A549 (cell line): ENCODE measurements at regions not wholly inside any gene's neighbourhood (a gene's known extent, or its start where the extent isn't known, plus 50 kb on each side); places are given as distances from the start of the nearest gene placed in this dataset.

Experiments used
- CTCF ChIP-seq: fragments of >200 bp; sonication (Bioruptor Twin); formaldehyde crosslinking; IDR thresholded peaks from 3 replicates; pipeline ENCODE4 v1.5.1; 2016
- ELK1 ChIP-seq: fragments of 150-350 bp; IDR thresholded peaks from 2 replicates; pipeline ENCODE4 v1.6.1; 2014; ENCODE audit warnings: low read depth, mild to moderate bottlenecking, low read length
- EP300 ChIP-seq, 2 experiments: fragments of >200 bp; sonication (Bioruptor Twin); formaldehyde crosslinking; IDR thresholded peaks; 2 replicates in 1 of 2; 3 replicates in 1 of 2; pipeline ENCODE4 v1.6.1; 2016 to 2017
- JUNB ChIP-seq: fragments of >200 bp; sonication (Bioruptor Twin); formaldehyde crosslinking; IDR thresholded peaks from 2 replicates; pipeline ENCODE4 v1.6.1; 2016
- MAFK ChIP-seq: fragments of 450-650 bp; IDR thresholded peaks from 2 replicates; pipeline ENCODE4 v1.6.1; 2014; ENCODE audit not compliant: partially characterized antibody
- MAZ ChIP-seq: fragments of 150-350 bp; IDR thresholded peaks from 2 replicates; pipeline ENCODE4 v1.6.1; 2014; ENCODE audit warnings: antibody characterized with exemption, low read depth, low read length, borderline replicate concordance
- MYC ChIP-seq: IDR thresholded peaks from 2 replicates; pipeline ENCODE4 v1.6.1; 2012; ENCODE audit warnings: mild to moderate bottlenecking, inconsistent platforms, low read length, improper control_type of control experiment, borderline replicate concordance
- NFE2L2 ChIP-seq: fragments of 150-350 bp; conservative IDR thresholded peaks from 2 replicates; pipeline ENCODE4 v1.6.1; 2014; ENCODE audit warnings: low read length
- POLR2A ChIP-seq: IDR thresholded peaks from 2 replicates; pipeline ENCODE4 v1.6.1; 2012; ENCODE audit warnings: mild to moderate bottlenecking, low read length
- RARB ChIP-seq: fragments of 250-450 bp; sonication (Bioruptor Pico); IDR thresholded peaks from 2 replicates; pipeline ENCODE4 v1.8.0; 2021; ENCODE audit warnings: mild to moderate bottlenecking, moderate library complexity
- REST ChIP-seq: fragments of 200-600 bp; sonication (generic); IDR thresholded peaks from 2 replicates; pipeline ENCODE4 v1.6.1; 2016; ENCODE audit warnings: antibody characterized with exemption, mild to moderate bottlenecking, moderate library complexity
- RFX5 ChIP-seq: fragments of 450-650 bp; IDR thresholded peaks from 2 replicates; pipeline ENCODE4 v1.7.1; 2014; ENCODE audit warnings: antibody characterized with exemption, mild to moderate bottlenecking, moderate library complexity
- SMC3 ChIP-seq: fragments of >200 bp; sonication (Bioruptor Twin); formaldehyde crosslinking; IDR thresholded peaks from 3 replicates; pipeline ENCODE4 v1.6.1; 2018; ENCODE audit warnings: inconsistent platforms

DNA sequence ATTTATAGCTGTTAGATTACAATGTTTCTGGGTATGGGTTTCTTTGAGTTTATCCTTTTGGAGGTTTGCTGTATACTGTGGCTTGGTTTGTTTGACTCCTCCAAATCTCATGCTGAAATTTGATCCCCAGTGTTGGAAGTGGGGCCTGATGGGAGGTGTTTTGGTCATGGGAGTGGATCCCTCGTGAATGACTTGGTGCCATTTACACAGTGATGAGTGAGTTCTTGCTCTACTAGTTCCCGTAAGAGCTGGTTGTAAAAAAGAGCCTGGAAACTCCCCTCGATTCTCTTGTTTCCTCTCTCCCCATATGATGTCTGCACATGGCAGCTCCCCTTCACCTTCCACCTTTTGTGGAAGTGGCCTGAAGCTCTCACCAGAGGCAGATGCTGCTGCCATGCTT, 324.1 kb downstream of the C7orf25 start:
- TF ChIP-seq MAFK = no peak
- no peak for TF ChIP-seq POLR2A
- no peak for TF ChIP-seq CTCF
- no peak for TF ChIP-seq RFX5
- TF ChIP-seq RARB (CRISPR knock-in tag) = no peak
- no peak for TF ChIP-seq JUNB
- TF ChIP-seq EP300 (IDR thresholded peaks at IDR 0.05) = no peak
- no peak for TF ChIP-seq MAZ
- TF ChIP-seq MYC = no peak
- TF ChIP-seq REST = no peak
- no peak for TF ChIP-seq SMC3
- TF ChIP-seq NFE2L2 = no peak
- TF ChIP-seq ELK1 = no peak
